Esophagus squamous epithelium (tissue), 4 donors: ENCODE measurements at regions not wholly inside any gene's neighbourhood (a gene's known extent, or its start where the extent isn't known, plus 50 kb on each side); places are given as distances from the start of the nearest gene placed in this dataset.

Experiments used
- POLR2A ChIP-seq, 4 donors: fragments of 450-650 bp; IDR thresholded peaks; one replicate each; pipeline ENCODE4 v1.6.1; 2017; ENCODE audit warnings: antibody characterized with exemption in 4 of 4, mild to moderate bottlenecking in 4 of 4, moderate library complexity in 3 of 4
- TF ChIP-seq, protein P1 (sequence below), 6 experiments: fragments of 450-650 bp in 4 of 6; fragments of 200-600 bp in 2 of 6; sonication (generic) in 2 of 6; IDR thresholded peaks; one replicate each; pipeline ENCODE4 v1.5.1; 2016 to 2019; ENCODE audit warnings: antibody characterized with exemption in 6 of 6, mild to moderate bottlenecking in 4 of 6, moderate library complexity in 4 of 6

DNA sequence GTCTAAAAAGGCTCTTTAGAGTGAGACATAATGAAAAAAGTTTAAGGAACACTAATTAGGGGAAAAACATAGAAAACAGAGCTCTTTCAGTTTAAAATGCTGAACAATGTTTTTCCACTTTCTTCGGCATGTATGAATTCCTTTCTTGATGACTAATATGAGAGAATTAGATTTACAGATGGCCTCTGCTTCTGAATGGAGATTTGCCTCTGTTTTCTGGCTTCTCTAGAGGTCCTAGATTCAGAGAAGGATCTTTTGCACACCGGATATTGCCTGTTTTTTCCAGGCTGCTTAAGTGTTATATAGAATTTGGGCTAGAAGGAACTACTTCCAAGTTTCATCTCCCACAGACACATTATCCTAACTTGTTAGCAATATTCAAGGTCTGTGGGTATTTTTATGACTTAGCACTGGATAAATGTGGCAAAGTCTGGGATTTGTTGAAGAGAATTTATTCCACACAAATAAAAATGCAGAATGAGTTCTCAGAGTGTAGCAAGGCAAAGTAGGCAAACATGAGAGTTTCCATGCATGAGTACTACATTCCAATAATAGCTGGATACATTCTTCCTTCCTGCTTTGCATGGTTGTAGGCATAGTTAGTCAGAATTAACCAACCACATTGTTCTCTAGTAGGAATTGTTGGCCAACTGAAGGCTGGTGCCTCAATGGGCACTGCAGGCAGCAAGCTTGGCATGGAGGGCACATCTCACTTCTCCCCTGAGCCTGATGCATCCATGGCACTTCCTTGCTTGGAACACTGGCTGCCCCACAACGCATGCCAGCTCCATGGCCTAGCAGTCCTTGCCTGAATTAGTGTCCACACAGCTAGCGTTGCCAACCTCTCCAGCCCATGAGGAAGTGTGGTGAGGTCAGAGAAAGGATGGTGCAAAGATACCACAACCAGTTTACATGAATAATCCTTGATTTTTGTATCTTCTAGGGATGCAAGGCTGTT is 224.2 kb downstream of the CLIC5 start:
- no peak for TF ChIP-seq POLR2A (IDR thresholded peaks at IDR 0.05)
- TF ChIP-seq, protein P1, sequence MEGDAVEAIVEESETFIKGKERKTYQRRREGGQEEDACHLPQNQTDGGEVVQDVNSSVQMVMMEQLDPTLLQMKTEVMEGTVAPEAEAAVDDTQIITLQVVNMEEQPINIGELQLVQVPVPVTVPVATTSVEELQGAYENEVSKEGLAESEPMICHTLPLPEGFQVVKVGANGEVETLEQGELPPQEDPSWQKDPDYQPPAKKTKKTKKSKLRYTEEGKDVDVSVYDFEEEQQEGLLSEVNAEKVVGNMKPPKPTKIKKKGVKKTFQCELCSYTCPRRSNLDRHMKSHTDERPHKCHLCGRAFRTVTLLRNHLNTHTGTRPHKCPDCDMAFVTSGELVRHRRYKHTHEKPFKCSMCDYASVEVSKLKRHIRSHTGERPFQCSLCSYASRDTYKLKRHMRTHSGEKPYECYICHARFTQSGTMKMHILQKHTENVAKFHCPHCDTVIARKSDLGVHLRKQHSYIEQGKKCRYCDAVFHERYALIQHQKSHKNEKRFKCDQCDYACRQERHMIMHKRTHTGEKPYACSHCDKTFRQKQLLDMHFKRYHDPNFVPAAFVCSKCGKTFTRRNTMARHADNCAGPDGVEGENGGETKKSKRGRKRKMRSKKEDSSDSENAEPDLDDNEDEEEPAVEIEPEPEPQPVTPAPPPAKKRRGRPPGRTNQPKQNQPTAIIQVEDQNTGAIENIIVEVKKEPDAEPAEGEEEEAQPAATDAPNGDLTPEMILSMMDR (IDR thresholded peaks at IDR 0.05): no peak
